Spleen (tissue), 11 donors: ENCODE measurements at regions not wholly inside any gene's neighbourhood (a gene's known extent, or its start where the extent isn't known, plus 50 kb on each side); places are given as distances from the start of the nearest gene placed in this dataset.

Source experiments
- DNase-seq: peaks from one replicate; pipeline ENCODE4 v3.0.0-alpha.2; 2020
- H3K27ac ChIP-seq, 8 donors: fragments of 200-600 bp; sonication (generic) in 7 of 8; 1 replicate in 4 of 8; 2 replicates in 4 of 8; pipeline versions ENCODE4 v1.5.0 to v1.8.0; 2016 to 2021; ENCODE audit warnings: inconsistent platforms in 4 of 8, mild to moderate bottlenecking in 4 of 8, moderate library complexity in 1 of 8
- H3K27me3 ChIP-seq, 7 donors: fragments of 200-600 bp; sonication (generic) in 6 of 7; replicated peaks in 1 of 7; 1 replicate in 4 of 7; 2 replicates in 3 of 7; pipeline versions ENCODE4 v1.5.0 to v1.8.0; 2016 to 2021; ENCODE audit warnings: inconsistent platforms in 3 of 7, mild to moderate bottlenecking in 1 of 7
- H3K36me3 ChIP-seq, 6 donors: fragments of 200-600 bp; sonication (generic) in 5 of 6; 1 replicate in 4 of 6; 2 replicates in 2 of 6; pipeline versions ENCODE4 v1.5.0 to v1.8.0; 2016 to 2021; ENCODE audit warnings: inconsistent platforms in 2 of 6
- H3K4me1 ChIP-seq, 6 donors: fragments of 200-600 bp; sonication (generic) in 5 of 6; 1 replicate in 3 of 6; 2 replicates in 3 of 6; pipeline versions ENCODE4 v1.5.0 to v1.8.0; 2016 to 2021; ENCODE audit warnings: inconsistent platforms in 3 of 6
- H3K4me3 ChIP-seq, 8 donors: fragments of 200-600 bp; sonication (generic) in 7 of 8; 1 replicate in 4 of 8; 2 replicates in 4 of 8; pipeline versions ENCODE4 v1.5.0 to v1.8.0; 2016 to 2021; ENCODE audit warnings: inconsistent platforms in 4 of 8, mild to moderate bottlenecking in 4 of 8, moderate library complexity in 2 of 8
- H3K9me3 ChIP-seq, 8 donors: fragments of 200-600 bp; sonication (generic) in 7 of 8; 1 replicate in 4 of 8; 2 replicates in 4 of 8; pipeline versions ENCODE4 v1.5.0 to v1.8.0; 2016 to 2021; ENCODE audit warnings: inconsistent platforms in 4 of 8
- CTCF ChIP-seq, 11 experiments: fragments of 200-600 bp in 7 of 11; fragments of 450-650 bp in 4 of 11; sonication (generic) in 4 of 11; IDR thresholded peaks in 8 of 11; conservative IDR thresholded peaks in 3 of 11; 1 replicate in 7 of 11; 2 replicates in 4 of 11; pipeline versions ENCODE4 v1.4.0 to v1.8.0; 2016 to 2021; ENCODE audit warnings: antibody characterized with exemption in 11 of 11, inconsistent platforms in 4 of 11, mild to moderate bottlenecking in 1 of 11
- POLR2A ChIP-seq, 3 donors: fragments of 450-650 bp; IDR thresholded peaks; one replicate each; pipeline ENCODE4 v1.5.1; 2017; ENCODE audit warnings: antibody characterized with exemption in 3 of 3, mild to moderate bottlenecking in 1 of 3
- POLR2AphosphoS5 ChIP-seq, 3 donors: sonication (generic); formaldehyde crosslinking; IDR thresholded peaks; one replicate each; pipeline ENCODE4 v1.5.1; 2017; ENCODE audit warnings: antibody characterized with exemption in 3 of 3
- WGBS, 5 donors: extraction: QIAGEN DNeasy Blood & Tissue Kit in 3 of 5; methylation state at CpG; one replicate each; pipeline versions ENCODE4 v1.1.5 to v1.1.7; 2013 to 2018; 5-methylcytosine and 5-hydroxymethylcytosine counted together
- intact Hi-C: fragments of 100-400 bp; cut with DNase I; formaldehyde crosslinking; loops from one replicate; pipeline ENCODE4 v1.15.0; 2023; ENCODE audit warnings: low total_unique reads
- small RNA-seq, 4 donors: library from RNA; depleted of rRNA; stranded (forward); fragments of <200 nt; gene quantifications; one replicate each; pipeline ENCODE3, GENCODE V24; 2016
- donor health status: healthy with polysubstance abuse.
- donor health status: DM: no; HTN: no; CAD: no; lungs with moderate emphysema.
- donor health status: DM: no; HTN: no; CAD: no.
- donor health status: Bipolar disorder and iron deficiency.
- donor health status: healthy.
- donor health status: DM: no; HTN: no; CAD: no.
- donor health status: DM: yes; HTN: yes; CAD: no.

- Histone ChIP-seq H3K27ac (no peak overlapping the region), H3K9me3 (peaks cover 0 to 14% (median 8%) of the 10 kb centered on the region in 8 donors), H3K4me1 (no peaks in the 10 kb centered on the region), H3K36me3 (no peaks in the 10 kb centered on the region), H3K4me3 (no peak overlapping the region), H3K27me3 (no peaks in the 10 kb centered on the region)
- no peak for DNase-seq
- intact Hi-C loops, result no loop called here
- no peak for TF ChIP-seq POLR2AphosphoS5 (IDR thresholded peaks at IDR 0.05)
- no peak for TF ChIP-seq CTCF (IDR thresholded peaks at IDR 0.05 in 8 of 11, conservative IDR thresholded peaks at IDR 0.05 in 3 of 11)
- TF ChIP-seq POLR2A (IDR thresholded peaks at IDR 0.05), result no peak
- WGBS, 5 donors, result 81 to 95% (median 89%) methylated on average over 2 of the region's 2 CpGs
These were observed 51.8 kb upstream of the DTNBP1 start for GRCh38 chr6:15714658-15715057.

GRCh38 chr6:15713325-15713724 lies 50.5 kb upstream of the DTNBP1 start:
- intact Hi-C loops, result no loop called here
- no peak for TF ChIP-seq POLR2A (IDR thresholded peaks at IDR 0.05)
- TF ChIP-seq POLR2AphosphoS5 (IDR thresholded peaks at IDR 0.05), result no peak
- TF ChIP-seq CTCF (IDR thresholded peaks at IDR 0.05 in 8 of 11, conservative IDR thresholded peaks at IDR 0.05 in 3 of 11), result no peak

GRCh38 chr6:15712797-15713196 lies 50.0 kb upstream of the DTNBP1 start:
- Histone ChIP-seq H3K4me1 (no peaks in the 10 kb centered on the region), H3K4me3 (no peak overlapping the region), H3K36me3 (no peaks in the 10 kb centered on the region), H3K27ac (no peak overlapping the region), H3K9me3 (peaks cover 0 to 14% (median 7%) of the 10 kb centered on the region in 8 donors), H3K27me3 (no peaks in the 10 kb centered on the region)
- 76 to 87% (median 83%) methylated on average over 1 of the region's 1 CpG for whole genome bisulfite sequencing, 5 donors
- no peak for DNase-seq
- intact Hi-C loops, result no loop called here
- TF ChIP-seq POLR2A (IDR thresholded peaks at IDR 0.05), result no peak
- no peak for TF ChIP-seq CTCF (IDR thresholded peaks at IDR 0.05 in 8 of 11, conservative IDR thresholded peaks at IDR 0.05 in 3 of 11)
- no peak for TF ChIP-seq POLR2AphosphoS5 (IDR thresholded peaks at IDR 0.05)

More at GRCh38 chr6:15713325-15713724, 50.5 kb upstream of the DTNBP1 start:
- no peaks in the 10 kb centered on the region for H3K4me1 ChIP-seq
- DNase-seq, result no peak
- no peak overlapping the region for H3K4me3 ChIP-seq
- no peaks in the 10 kb centered on the region for H3K36me3 ChIP-seq
- no peak overlapping the region for H3K27ac ChIP-seq
- H3K9me3 ChIP-seq, result peaks cover 0 to 14% (median 7%) of the 10 kb centered on the region in 8 donors
- no peaks in the 10 kb centered on the region for H3K27me3 ChIP-seq
- 57 to 87% (median 77%) methylated on average over 3 of the region's 3 CpGs for WGBS, 5 donors

Small RNA genes in the stretch of these regions (small RNA-seq; reads per million reads assigned to genes)
- gene AL365265.1, result 0 reads per million in 4 donors
